OCI-LY1 (cell line): ENCODE measurements at regions not wholly inside any gene's neighbourhood (a gene's known extent, or its start where the extent isn't known, plus 50 kb on each side); places are given as distances from the start of the nearest gene placed in this dataset.

Experiments
- EZH2 ChIP-seq: fragments of 200-600 bp; sonication (generic), shearing (Covaris generic); IDR thresholded peaks from 2 replicates; pipeline ENCODE4 v1.8.0; 2017; ENCODE audit warnings: borderline replicate concordance, mixed run types, mild to moderate bottlenecking, antibody characterized with exemption, low read length, moderate library complexity, mixed read lengths
- TF ChIP-seq, protein P1 (sequence below): fragments of 200-600 bp; sonication (generic), shearing (Covaris generic); IDR thresholded peaks from 2 replicates; pipeline ENCODE4 v1.5.1; 2017; ENCODE audit warnings: mild to moderate bottlenecking, antibody characterized with exemption, low read length, moderate library complexity, mixed read lengths

DNA sequence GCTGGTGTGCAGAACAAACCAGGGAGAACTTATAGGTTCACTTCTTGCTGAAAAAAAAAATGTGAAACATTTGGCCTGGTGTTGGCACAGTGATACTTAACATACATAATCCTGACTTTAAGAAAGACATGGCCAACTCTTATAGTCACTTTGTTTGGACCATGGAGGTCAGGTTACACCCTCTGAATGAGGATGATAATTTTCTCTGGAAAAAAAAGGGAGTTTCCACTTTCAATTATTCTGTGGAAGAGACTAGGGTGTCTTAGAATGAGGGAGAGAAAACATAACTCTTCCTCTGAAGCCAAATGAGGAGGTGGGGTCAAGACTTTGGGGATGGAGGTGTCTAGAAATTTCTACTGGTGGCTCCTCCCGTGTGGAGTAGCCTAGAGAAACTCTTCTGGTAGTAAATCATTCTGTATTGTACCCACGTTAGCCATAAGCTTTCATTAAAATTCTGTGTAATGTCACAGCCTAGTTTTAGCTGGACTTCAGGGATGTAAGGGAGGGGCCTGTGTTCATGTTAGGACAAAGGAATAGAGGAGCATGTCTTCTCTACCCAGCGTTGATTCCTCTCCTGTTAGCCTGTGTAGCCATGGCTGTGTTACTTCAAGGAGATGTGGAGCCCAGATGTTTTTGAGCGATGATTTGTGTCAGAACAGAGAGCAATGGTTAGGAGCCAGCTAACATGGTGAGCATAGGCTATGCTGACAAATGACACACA is 328.3 kb downstream of the GPAT3 start:
- TF ChIP-seq EZH2 = no peak
- TF ChIP-seq, protein P1, sequence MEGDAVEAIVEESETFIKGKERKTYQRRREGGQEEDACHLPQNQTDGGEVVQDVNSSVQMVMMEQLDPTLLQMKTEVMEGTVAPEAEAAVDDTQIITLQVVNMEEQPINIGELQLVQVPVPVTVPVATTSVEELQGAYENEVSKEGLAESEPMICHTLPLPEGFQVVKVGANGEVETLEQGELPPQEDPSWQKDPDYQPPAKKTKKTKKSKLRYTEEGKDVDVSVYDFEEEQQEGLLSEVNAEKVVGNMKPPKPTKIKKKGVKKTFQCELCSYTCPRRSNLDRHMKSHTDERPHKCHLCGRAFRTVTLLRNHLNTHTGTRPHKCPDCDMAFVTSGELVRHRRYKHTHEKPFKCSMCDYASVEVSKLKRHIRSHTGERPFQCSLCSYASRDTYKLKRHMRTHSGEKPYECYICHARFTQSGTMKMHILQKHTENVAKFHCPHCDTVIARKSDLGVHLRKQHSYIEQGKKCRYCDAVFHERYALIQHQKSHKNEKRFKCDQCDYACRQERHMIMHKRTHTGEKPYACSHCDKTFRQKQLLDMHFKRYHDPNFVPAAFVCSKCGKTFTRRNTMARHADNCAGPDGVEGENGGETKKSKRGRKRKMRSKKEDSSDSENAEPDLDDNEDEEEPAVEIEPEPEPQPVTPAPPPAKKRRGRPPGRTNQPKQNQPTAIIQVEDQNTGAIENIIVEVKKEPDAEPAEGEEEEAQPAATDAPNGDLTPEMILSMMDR = no peak
